ENCODE measurements at regions not wholly inside any gene's neighbourhood (a gene's known extent, or its start where the extent isn't known, plus 50 kb on each side); places are given as distances from the start of the nearest gene placed in this dataset.

- TF ChIP-seq, protein P1, sequence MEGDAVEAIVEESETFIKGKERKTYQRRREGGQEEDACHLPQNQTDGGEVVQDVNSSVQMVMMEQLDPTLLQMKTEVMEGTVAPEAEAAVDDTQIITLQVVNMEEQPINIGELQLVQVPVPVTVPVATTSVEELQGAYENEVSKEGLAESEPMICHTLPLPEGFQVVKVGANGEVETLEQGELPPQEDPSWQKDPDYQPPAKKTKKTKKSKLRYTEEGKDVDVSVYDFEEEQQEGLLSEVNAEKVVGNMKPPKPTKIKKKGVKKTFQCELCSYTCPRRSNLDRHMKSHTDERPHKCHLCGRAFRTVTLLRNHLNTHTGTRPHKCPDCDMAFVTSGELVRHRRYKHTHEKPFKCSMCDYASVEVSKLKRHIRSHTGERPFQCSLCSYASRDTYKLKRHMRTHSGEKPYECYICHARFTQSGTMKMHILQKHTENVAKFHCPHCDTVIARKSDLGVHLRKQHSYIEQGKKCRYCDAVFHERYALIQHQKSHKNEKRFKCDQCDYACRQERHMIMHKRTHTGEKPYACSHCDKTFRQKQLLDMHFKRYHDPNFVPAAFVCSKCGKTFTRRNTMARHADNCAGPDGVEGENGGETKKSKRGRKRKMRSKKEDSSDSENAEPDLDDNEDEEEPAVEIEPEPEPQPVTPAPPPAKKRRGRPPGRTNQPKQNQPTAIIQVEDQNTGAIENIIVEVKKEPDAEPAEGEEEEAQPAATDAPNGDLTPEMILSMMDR (IDR thresholded peaks at IDR 0.05), result no peak
- TF ChIP-seq EZH2 (IDR thresholded peaks at IDR 0.05; ENCODE audit: borderline replicate concordance, insufficient read depth, low read depth, low read length, poor library complexity, severe bottlenecking), result no peak
Observed at GRCh38 chr20:23285536-23285935, 65.1 kb upstream of the NXT1 start.
